ENCODE measurements at regions not wholly inside any gene's neighbourhood (a gene's known extent, or its start where the extent isn't known, plus 50 kb on each side); places are given as distances from the start of the nearest gene placed in this dataset.

GRCh38 chr18:32595832-32596231, 125.2 kb upstream of the GAREM1 start:
- H3K27ac ChIP-seq = no peak overlapping the region
- no peaks in the 10 kb centered on the region for H4K20me1 ChIP-seq (ENCODE audit: insufficient read depth, poor library complexity, severe bottlenecking)
- no peaks in the 10 kb centered on the region for H3K9me2 ChIP-seq (replicated peaks; ENCODE audit: insufficient read depth)
- H3K79me2 ChIP-seq = no peaks in the 10 kb centered on the region
- WGBS (ENCODE audit: low lambda C conversion rate, missing lambda C conversion rate) = 61% methylated on average over 3 of the region's 3 CpGs
- no peak overlapping the region for H3K4me3 ChIP-seq
- no peaks in the 10 kb centered on the region for H3K9me3 ChIP-seq (ENCODE audit: low read depth)
- TF ChIP-seq CTCF (IDR thresholded peaks at IDR 0.05; ENCODE audit: poor library complexity) (no peak), EZH2phosphoT487 (IDR thresholded peaks at IDR 0.05; ENCODE audit: low read depth, severe bottlenecking, unreplicated experiment) (no peak), EZH2 (IDR thresholded peaks at IDR 0.05; ENCODE audit: borderline replicate concordance) (no peak)
- H3K4me1 ChIP-seq (ENCODE audit: insufficient read depth) = no peaks in the 10 kb centered on the region
- no peaks in the 10 kb centered on the region for H3K36me3 ChIP-seq (replicated peaks; ENCODE audit: insufficient read depth, low read depth)
- no peak overlapping the region for H2AFZ ChIP-seq
- DNase-seq (ENCODE audit: low spot score) = no peak
- H3K4me2 ChIP-seq = no peak overlapping the region
- no peaks in the 10 kb centered on the region for H3K27me3 ChIP-seq

- Histone ChIP-seq H4K20me1 (ENCODE audit: insufficient read depth, poor library complexity, severe bottlenecking) (no peaks in the 10 kb centered on the region), H3K79me2 (no peaks in the 10 kb centered on the region), H2AFZ (no peak overlapping the region), H3K9me2 (replicated peaks; ENCODE audit: insufficient read depth) (no peaks in the 10 kb centered on the region), H3K27ac (no peak overlapping the region), H3K36me3 (replicated peaks; ENCODE audit: insufficient read depth, low read depth) (no peaks in the 10 kb centered on the region), H3K4me1 (ENCODE audit: insufficient read depth) (no peaks in the 10 kb centered on the region), H3K9me3 (ENCODE audit: low read depth) (no peaks in the 10 kb centered on the region), H3K27me3 (no peaks in the 10 kb centered on the region), H3K4me3 (no peak overlapping the region), H3K4me2 (no peak overlapping the region)
- TF ChIP-seq EZH2 (IDR thresholded peaks at IDR 0.05; ENCODE audit: borderline replicate concordance) = no peak
- TF ChIP-seq CTCF (IDR thresholded peaks at IDR 0.05; ENCODE audit: poor library complexity) = no peak
- TF ChIP-seq EZH2phosphoT487 (IDR thresholded peaks at IDR 0.05; ENCODE audit: low read depth, severe bottlenecking, unreplicated experiment) = no peak
- 98% methylated on average over 5 of the region's 5 CpGs for WGBS (ENCODE audit: low lambda C conversion rate, missing lambda C conversion rate)
- DNase-seq (ENCODE audit: low spot score) = no peak
Observed at GRCh38 chr18:32588191-32588590, 117.5 kb upstream of the GAREM1 start.

- no peaks in the 10 kb centered on the region for H3K9me2 ChIP-seq (replicated peaks; ENCODE audit: insufficient read depth)
- H3K4me2 ChIP-seq = no peak overlapping the region
- H3K27me3 ChIP-seq = no peaks in the 10 kb centered on the region
- no peaks in the 10 kb centered on the region for H4K20me1 ChIP-seq (ENCODE audit: insufficient read depth, poor library complexity, severe bottlenecking)
- H3K9me3 ChIP-seq (ENCODE audit: low read depth) = no peaks in the 10 kb centered on the region
- no peaks in the 10 kb centered on the region for H3K79me2 ChIP-seq
- WGBS (ENCODE audit: low lambda C conversion rate, missing lambda C conversion rate) = 77% methylated on average over 1 of the region's 1 CpG
- no peak overlapping the region for H3K4me3 ChIP-seq
- H3K27ac ChIP-seq = no peak overlapping the region
- H3K36me3 ChIP-seq (replicated peaks; ENCODE audit: insufficient read depth, low read depth) = no peaks in the 10 kb centered on the region
- H3K4me1 ChIP-seq (ENCODE audit: insufficient read depth) = no peaks in the 10 kb centered on the region
- no peak for DNase-seq (ENCODE audit: low spot score)
- TF ChIP-seq EZH2 (IDR thresholded peaks at IDR 0.05; ENCODE audit: borderline replicate concordance) (no peak), CTCF (IDR thresholded peaks at IDR 0.05; ENCODE audit: poor library complexity) (no peak), EZH2phosphoT487 (IDR thresholded peaks at IDR 0.05; ENCODE audit: low read depth, severe bottlenecking, unreplicated experiment) (no peak)
- H2AFZ ChIP-seq = no peak overlapping the region
Observed at GRCh38 chr18:32583431-32583830, 112.7 kb upstream of the GAREM1 start.

GRCh38 chr18:32582455-32582854, 111.8 kb upstream of the GAREM1 start:
- no peak for DNase-seq (ENCODE audit: low spot score)
- no peak overlapping the region for H3K27ac ChIP-seq
- H3K27me3 ChIP-seq = no peaks in the 10 kb centered on the region
- H3K79me2 ChIP-seq = no peaks in the 10 kb centered on the region
- no peaks in the 10 kb centered on the region for H3K4me1 ChIP-seq (ENCODE audit: insufficient read depth)
- TF ChIP-seq EZH2 (IDR thresholded peaks at IDR 0.05; ENCODE audit: borderline replicate concordance) = no peak
- TF ChIP-seq EZH2phosphoT487 (IDR thresholded peaks at IDR 0.05; ENCODE audit: low read depth, severe bottlenecking, unreplicated experiment) = no peak
- no peak for TF ChIP-seq CTCF (IDR thresholded peaks at IDR 0.05; ENCODE audit: poor library complexity)
- no peaks in the 10 kb centered on the region for H3K9me3 ChIP-seq (ENCODE audit: low read depth)
- H3K36me3 ChIP-seq (replicated peaks; ENCODE audit: insufficient read depth, low read depth) = no peaks in the 10 kb centered on the region
- no peaks in the 10 kb centered on the region for H4K20me1 ChIP-seq (ENCODE audit: insufficient read depth, poor library complexity, severe bottlenecking)
- H2AFZ ChIP-seq = no peak overlapping the region
- no peak overlapping the region for H3K4me3 ChIP-seq
- H3K4me2 ChIP-seq = no peak overlapping the region
- 83% methylated on average over 3 of the region's 3 CpGs for WGBS (ENCODE audit: low lambda C conversion rate, missing lambda C conversion rate)
- H3K9me2 ChIP-seq (replicated peaks; ENCODE audit: insufficient read depth) = no peaks in the 10 kb centered on the region
